GM12872 (cell line): ENCODE measurements at regions not wholly inside any gene's neighbourhood (a gene's known extent, or its start where the extent isn't known, plus 50 kb on each side); places are given as distances from the start of the nearest gene placed in this dataset.

ENCODE experiments used
- CTCF ChIP-seq: IDR thresholded peaks from 3 replicates; pipeline ENCODE4 v1.5.1; 2011; ENCODE audit warnings: low read depth, mild to moderate bottlenecking, low read length, moderate library complexity; ENCODE audit not compliant: insufficient read depth

- TF ChIP-seq CTCF: no peak
Measured at GRCh38 chr3:144312702-144313101, 341.1 kb downstream of the DIPK2A start.

GRCh38 chr3:144314946-144315345 is 343.3 kb downstream of the DIPK2A start:
- TF ChIP-seq CTCF: no peak

- no peak for TF ChIP-seq CTCF
Measured at GRCh38 chr3:144317961-144318360, 346.3 kb downstream of the DIPK2A start.

- TF ChIP-seq CTCF: no peak
Measured at GRCh38 chr3:144324076-144324475, 352.5 kb downstream of the DIPK2A start.

- TF ChIP-seq CTCF: no peak
Measured at GRCh38 chr3:144332868-144333267, 361.2 kb downstream of the DIPK2A start.

GRCh38 chr3:144341471-144341870 is 369.8 kb downstream of the DIPK2A start:
- TF ChIP-seq CTCF: no peak

- no peak for TF ChIP-seq CTCF
Measured at GRCh38 chr3:144343343-144343742, 371.7 kb downstream of the DIPK2A start.

- no peak for TF ChIP-seq CTCF
Measured at GRCh38 chr3:144343777-144344176, 372.2 kb downstream of the DIPK2A start.
